ENCODE measurements at regions not wholly inside any gene's neighbourhood (a gene's known extent, or its start where the extent isn't known, plus 50 kb on each side); places are given as distances from the start of the nearest gene placed in this dataset.
"Not testable (repeated sequence)": the region's sequence is repeated elsewhere in the genome, so short reads cannot be mapped to it uniquely, and the experiment has no call there.

- no peak overlapping the region for H3K4me3 ChIP-seq
- no peaks in the 10 kb centered on the region for H3K36me3 ChIP-seq
- H3K4me1 ChIP-seq: no peaks in the 10 kb centered on the region
- intact Hi-C loops (cut with DNase I): no loop called here
- TF ChIP-seq CTCF (IDR thresholded peaks at IDR 0.05): no peak
- no peak overlapping the region for H3K27ac ChIP-seq
- H3K9me3 ChIP-seq: no peaks in the 10 kb centered on the region
- H3K27me3 ChIP-seq: no peaks in the 10 kb centered on the region
- no peak overlapping the region for H3K9ac ChIP-seq (ENCODE audit: low read depth in 2 of 2, low read length in 2 of 2)
- DNase-seq: no peak
These were observed 59.4 kb upstream of the EPHB3 start for GRCh38 chr3:184502123-184502667.

- H3K36me3 ChIP-seq; H3K9me3 ChIP-seq; H3K9ac ChIP-seq (ENCODE audit: low read depth in 2 of 2, low read length in 2 of 2); H3K4me1 ChIP-seq; DNase-seq; H3K27me3 ChIP-seq; intact Hi-C loops (cut with DNase I); H3K4me3 ChIP-seq; H3K27ac ChIP-seq: not testable (repeated sequence)
These were observed 58.7 kb upstream of the EPHB3 start for GRCh38 chr3:184502841-184503240.

- no peak for TF ChIP-seq CTCF (IDR thresholded peaks at IDR 0.05)
- Histone ChIP-seq H3K4me1 (no peaks in the 10 kb centered on the region), H3K4me3 (no peak overlapping the region), H3K9ac (ENCODE audit: low read depth in 2 of 2, low read length in 2 of 2) (no peak overlapping the region), H3K27me3 (no peaks in the 10 kb centered on the region), H3K9me3 (no peaks in the 10 kb centered on the region), H3K36me3 (no peaks in the 10 kb centered on the region), H3K27ac (no peak overlapping the region)
- DNase-seq: no peak
- intact Hi-C loops (cut with DNase I): no loop called here
These were observed 57.9 kb upstream of the EPHB3 start for GRCh38 chr3:184503647-184504046.

GRCh38 chr3:184505076-184505878 is 56.3 kb upstream of the EPHB3 start:
- Histone ChIP-seq H3K27me3 (no peaks in the 10 kb centered on the region), H3K36me3 (no peaks in the 10 kb centered on the region), H3K27ac (no peak overlapping the region), H3K4me3 (no peak overlapping the region), H3K9ac (ENCODE audit: low read depth in 2 of 2, low read length in 2 of 2) (no peak overlapping the region), H3K4me1 (no peaks in the 10 kb centered on the region), H3K9me3 (no peaks in the 10 kb centered on the region)
- no peak for DNase-seq
- intact Hi-C loops (cut with DNase I): no loop called here
- no peak for TF ChIP-seq CTCF (IDR thresholded peaks at IDR 0.05)

- no peak for DNase-seq
- Histone ChIP-seq H3K27me3 (no peaks in the 10 kb centered on the region), H3K4me1 (no peaks in the 10 kb centered on the region), H3K4me3 (no peak overlapping the region), H3K36me3 (no peaks in the 10 kb centered on the region), H3K27ac (no peak overlapping the region), H3K9ac (ENCODE audit: low read depth in 2 of 2, low read length in 2 of 2) (no peak overlapping the region), H3K9me3 (no peaks in the 10 kb centered on the region)
- intact Hi-C loops (cut with DNase I): no loop called here
- no peak for TF ChIP-seq CTCF (IDR thresholded peaks at IDR 0.05)
These were observed 55.0 kb upstream of the EPHB3 start for GRCh38 chr3:184506561-184506991.

GRCh38 chr3:184508938-184509337 is 52.6 kb upstream of the EPHB3 start:
- H3K4me3 ChIP-seq: no peak overlapping the region
- no peaks in the 10 kb centered on the region for H3K9me3 ChIP-seq
- no peak for TF ChIP-seq CTCF (IDR thresholded peaks at IDR 0.05)
- H3K9ac ChIP-seq (ENCODE audit: low read depth in 2 of 2, low read length in 2 of 2): no peak overlapping the region
- H3K27ac ChIP-seq: no peak overlapping the region
- no peaks in the 10 kb centered on the region for H3K4me1 ChIP-seq
- intact Hi-C loops (cut with DNase I): no loop called here
- no peaks in the 10 kb centered on the region for H3K36me3 ChIP-seq
- no peaks in the 10 kb centered on the region for H3K27me3 ChIP-seq
- no peak for DNase-seq
